ENCODE measurements at regions not wholly inside any gene's neighbourhood (a gene's known extent, or its start where the extent isn't known, plus 50 kb on each side); places are given as distances from the start of the nearest gene placed in this dataset.
"Not testable (repeated sequence)": the region's sequence is repeated elsewhere in the genome, so short reads cannot be mapped to it uniquely, and the experiment has no call there.

GRCh38 chr10:107971411-107971810 is 806.9 kb upstream of the SORCS1 start:
- Histone ChIP-seq H3K9me3 (ENCODE audit: control insufficient read depth in 5 of 5, low read length in 5 of 5) (no peaks in the 10 kb centered on the region), H3K4me1 (ENCODE audit: control insufficient read depth in 5 of 5, insufficient read depth in 5 of 5, low read length in 5 of 5) (no peaks in the 10 kb centered on the region), H3K27ac (ENCODE audit: low read depth, low read length) (no peak overlapping the region), H3K27me3 (ENCODE audit: control insufficient read depth in 5 of 5, insufficient read depth in 4 of 5, low read length in 5 of 5) (no peaks in the 10 kb centered on the region), H3K36me3 (ENCODE audit: control insufficient read depth in 5 of 5, insufficient read depth in 5 of 5, low read length in 5 of 5) (no peaks in the 10 kb centered on the region), H3K4me3 (ENCODE audit: low read depth in 1 of 5, low read length in 5 of 5) (no peak overlapping the region), H3K9ac (ENCODE audit: low read length in 5 of 5) (no peak overlapping the region)

GRCh38 chr10:107970512-107970911 is 806.0 kb upstream of the SORCS1 start:
- Histone ChIP-seq H3K27ac (ENCODE audit: low read depth, low read length) (no peak overlapping the region), H3K4me3 (ENCODE audit: low read depth in 1 of 5, low read length in 5 of 5) (no peak overlapping the region), H3K27me3 (ENCODE audit: control insufficient read depth in 5 of 5, insufficient read depth in 4 of 5, low read length in 5 of 5) (no peaks in the 10 kb centered on the region), H3K9me3 (ENCODE audit: control insufficient read depth in 5 of 5, low read length in 5 of 5) (no peaks in the 10 kb centered on the region), H3K9ac (ENCODE audit: low read length in 5 of 5) (no peak overlapping the region), H3K36me3 (ENCODE audit: control insufficient read depth in 5 of 5, insufficient read depth in 5 of 5, low read length in 5 of 5) (no peaks in the 10 kb centered on the region), H3K4me1 (ENCODE audit: control insufficient read depth in 5 of 5, insufficient read depth in 5 of 5, low read length in 5 of 5) (no peaks in the 10 kb centered on the region)

- Histone ChIP-seq H3K4me3 (ENCODE audit: low read depth in 1 of 5, low read length in 5 of 5) (no peak overlapping the region), H3K9ac (ENCODE audit: low read length in 5 of 5) (no peak overlapping the region), H3K4me1 (ENCODE audit: control insufficient read depth in 5 of 5, insufficient read depth in 5 of 5, low read length in 5 of 5) (no peaks in the 10 kb centered on the region), H3K27ac (ENCODE audit: low read depth, low read length) (no peak overlapping the region), H3K36me3 (ENCODE audit: control insufficient read depth in 5 of 5, insufficient read depth in 5 of 5, low read length in 5 of 5) (no peaks in the 10 kb centered on the region), H3K27me3 (ENCODE audit: control insufficient read depth in 5 of 5, insufficient read depth in 4 of 5, low read length in 5 of 5) (no peaks in the 10 kb centered on the region), H3K9me3 (ENCODE audit: control insufficient read depth in 5 of 5, low read length in 5 of 5) (no peaks in the 10 kb centered on the region)
Observed at GRCh38 chr10:107969936-107970335, 805.4 kb upstream of the SORCS1 start.

GRCh38 chr10:107966826-107967225 is 802.3 kb upstream of the SORCS1 start:
- no peak overlapping the region for H3K9ac ChIP-seq (ENCODE audit: low read length in 5 of 5)
- H3K27me3 ChIP-seq (ENCODE audit: control insufficient read depth in 5 of 5, insufficient read depth in 4 of 5, low read length in 5 of 5): no peaks in the 10 kb centered on the region

GRCh38 chr10:107952649-107953556 is 788.4 kb upstream of the SORCS1 start:
- Histone ChIP-seq H3K36me3 (ENCODE audit: control insufficient read depth in 5 of 5, insufficient read depth in 5 of 5, low read length in 5 of 5) (no peaks in the 10 kb centered on the region), H3K4me3 (ENCODE audit: low read depth in 1 of 5, low read length in 5 of 5) (no peak overlapping the region), H3K4me1 (ENCODE audit: control insufficient read depth in 5 of 5, insufficient read depth in 5 of 5, low read length in 5 of 5) (no peaks in the 10 kb centered on the region), H3K9ac (ENCODE audit: low read length in 5 of 5) (no peak overlapping the region), H3K9me3 (ENCODE audit: control insufficient read depth in 5 of 5, low read length in 5 of 5) (peaks cover 0 to 6% (median 0%) of the 10 kb centered on the region in 5 donors), H3K27me3 (ENCODE audit: control insufficient read depth in 5 of 5, insufficient read depth in 4 of 5, low read length in 5 of 5) (no peaks in the 10 kb centered on the region), H3K27ac (ENCODE audit: low read depth, low read length) (no peak overlapping the region)

More at GRCh38 chr10:107966826-107967225, 802.3 kb upstream of the SORCS1 start:
- Histone ChIP-seq H3K9me3 (ENCODE audit: control insufficient read depth in 5 of 5, low read length in 5 of 5) (no peaks in the 10 kb centered on the region), H3K36me3 (ENCODE audit: control insufficient read depth in 5 of 5, insufficient read depth in 5 of 5, low read length in 5 of 5) (no peaks in the 10 kb centered on the region), H3K4me1 (ENCODE audit: control insufficient read depth in 5 of 5, insufficient read depth in 5 of 5, low read length in 5 of 5) (no peaks in the 10 kb centered on the region), H3K4me3 (ENCODE audit: low read depth in 1 of 5, low read length in 5 of 5) (no peak overlapping the region), H3K27ac (ENCODE audit: low read depth, low read length) (no peak overlapping the region)

- H3K9ac ChIP-seq (ENCODE audit: low read length in 5 of 5); H3K4me1 ChIP-seq (ENCODE audit: control insufficient read depth in 5 of 5, insufficient read depth in 5 of 5, low read length in 5 of 5); H3K27ac ChIP-seq (ENCODE audit: low read depth, low read length); H3K4me3 ChIP-seq (ENCODE audit: low read depth in 1 of 5, low read length in 5 of 5); H3K36me3 ChIP-seq (ENCODE audit: control insufficient read depth in 5 of 5, insufficient read depth in 5 of 5, low read length in 5 of 5); H3K27me3 ChIP-seq (ENCODE audit: control insufficient read depth in 5 of 5, insufficient read depth in 4 of 5, low read length in 5 of 5); H3K9me3 ChIP-seq (ENCODE audit: control insufficient read depth in 5 of 5, low read length in 5 of 5): not testable (repeated sequence)
Observed at GRCh38 chr10:107950411-107951062, 786.0 kb upstream of the SORCS1 start.

- Histone ChIP-seq H3K36me3 (ENCODE audit: control insufficient read depth in 5 of 5, insufficient read depth in 5 of 5, low read length in 5 of 5) (no peaks in the 10 kb centered on the region), H3K27me3 (ENCODE audit: control insufficient read depth in 5 of 5, insufficient read depth in 4 of 5, low read length in 5 of 5) (no peaks in the 10 kb centered on the region), H3K4me1 (ENCODE audit: control insufficient read depth in 5 of 5, insufficient read depth in 5 of 5, low read length in 5 of 5) (peaks cover 0 to 6% (median 0%) of the 10 kb centered on the region in 5 donors)
Observed at GRCh38 chr10:107942826-107943225, 778.3 kb upstream of the SORCS1 start.

GRCh38 chr10:107933076-107933475 is 768.6 kb upstream of the SORCS1 start:
- no peak overlapping the region for H3K27ac ChIP-seq (ENCODE audit: low read depth, low read length)
- no peak overlapping the region for H3K9ac ChIP-seq (ENCODE audit: low read length in 5 of 5)
- H3K27me3 ChIP-seq (ENCODE audit: control insufficient read depth in 5 of 5, insufficient read depth in 4 of 5, low read length in 5 of 5): no peaks in the 10 kb centered on the region
- H3K9me3 ChIP-seq (ENCODE audit: control insufficient read depth in 5 of 5, low read length in 5 of 5): peaks cover 0 to 11% (median 0%) of the 10 kb centered on the region in 5 donors
- H3K4me3 ChIP-seq (ENCODE audit: low read depth in 1 of 5, low read length in 5 of 5): no peak overlapping the region
- no peaks in the 10 kb centered on the region for H3K4me1 ChIP-seq (ENCODE audit: control insufficient read depth in 5 of 5, insufficient read depth in 5 of 5, low read length in 5 of 5)
- H3K36me3 ChIP-seq (ENCODE audit: control insufficient read depth in 5 of 5, insufficient read depth in 5 of 5, low read length in 5 of 5): no peaks in the 10 kb centered on the region

More at GRCh38 chr10:107942826-107943225, 778.3 kb upstream of the SORCS1 start:
- no peak overlapping the region for H3K9ac ChIP-seq (ENCODE audit: low read length in 5 of 5)
- H3K27ac ChIP-seq (ENCODE audit: low read depth, low read length): no peak overlapping the region
- H3K9me3 ChIP-seq (ENCODE audit: control insufficient read depth in 5 of 5, low read length in 5 of 5): no peaks in the 10 kb centered on the region
- no peak overlapping the region for H3K4me3 ChIP-seq (ENCODE audit: low read depth in 1 of 5, low read length in 5 of 5)

GRCh38 chr10:107931808-107932207 is 767.3 kb upstream of the SORCS1 start:
- Histone ChIP-seq H3K4me1 (ENCODE audit: control insufficient read depth in 5 of 5, insufficient read depth in 5 of 5, low read length in 5 of 5) (no peaks in the 10 kb centered on the region), H3K9me3 (ENCODE audit: control insufficient read depth in 5 of 5, low read length in 5 of 5) (peaks cover 0 to 11% (median 0%) of the 10 kb centered on the region in 5 donors), H3K27me3 (ENCODE audit: control insufficient read depth in 5 of 5, insufficient read depth in 4 of 5, low read length in 5 of 5) (no peaks in the 10 kb centered on the region), H3K4me3 (ENCODE audit: low read depth in 1 of 5, low read length in 5 of 5) (no peak overlapping the region), H3K9ac (ENCODE audit: low read length in 5 of 5) (no peak overlapping the region), H3K36me3 (ENCODE audit: control insufficient read depth in 5 of 5, insufficient read depth in 5 of 5, low read length in 5 of 5) (no peaks in the 10 kb centered on the region), H3K27ac (ENCODE audit: low read depth, low read length) (no peak overlapping the region)

GRCh38 chr10:107930037-107930436 is 765.5 kb upstream of the SORCS1 start:
- Histone ChIP-seq H3K36me3 (ENCODE audit: control insufficient read depth in 5 of 5, insufficient read depth in 5 of 5, low read length in 5 of 5) (no peaks in the 10 kb centered on the region), H3K27ac (ENCODE audit: low read depth, low read length) (no peak overlapping the region), H3K4me1 (ENCODE audit: control insufficient read depth in 5 of 5, insufficient read depth in 5 of 5, low read length in 5 of 5) (no peaks in the 10 kb centered on the region), H3K4me3 (ENCODE audit: low read depth in 1 of 5, low read length in 5 of 5) (no peak overlapping the region), H3K9me3 (ENCODE audit: control insufficient read depth in 5 of 5, low read length in 5 of 5) (peaks cover 0 to 7% (median 0%) of the 10 kb centered on the region in 5 donors), H3K27me3 (ENCODE audit: control insufficient read depth in 5 of 5, insufficient read depth in 4 of 5, low read length in 5 of 5) (no peaks in the 10 kb centered on the region), H3K9ac (ENCODE audit: low read length in 5 of 5) (no peak overlapping the region)
